WTC11 (cell line): ENCODE measurements at regions not wholly inside any gene's neighbourhood (a gene's known extent, or its start where the extent isn't known, plus 50 kb on each side); places are given as distances from the start of the nearest gene placed in this dataset.

Source experiments
- ATAC-seq: fragments of 200-7000 bp; cut with Tn5 transposase; 2 replicates; pipeline ENCODE4 v1.10.0; 2021; ENCODE audit warnings: mild to moderate bottlenecking, moderate library complexity
- CTCF ChIA-PET: fragments of 300-600 bp; sonication (Branson Sonifier 250); formaldehyde crosslinking; loops from one replicate; lab custom pipeline; 2021; ENCODE audit warnings: antibody characterized with exemption; lab: Charles Lee
- POLR2A ChIA-PET: fragments of 350-600 bp; sonication (Branson Sonifier 250); formaldehyde crosslinking; loops from one replicate; lab custom pipeline; 2021; ENCODE audit warnings: antibody characterized with exemption; lab: Charles Lee
- DNase-seq: peaks from one replicate; pipeline ENCODE4 v3.0.0; 2021; ENCODE audit warnings: low spot score
- H3K27ac Mint-ChIP-seq: 2 replicates; pipeline ENCODE4 v1.8.0; 2021; ENCODE audit warnings: mixed read lengths
- H3K27me3 Mint-ChIP-seq: 2 replicates; pipeline ENCODE4 v1.8.0; 2021; ENCODE audit warnings: low read depth, mild to moderate bottlenecking, moderate library complexity, mixed read lengths
- H3K36me3 Mint-ChIP-seq: 2 replicates; pipeline ENCODE4 v1.8.0; 2021; ENCODE audit warnings: mixed read lengths
- H3K4me1 Mint-ChIP-seq: 2 replicates; pipeline ENCODE4 v1.8.0; 2022; ENCODE audit warnings: mixed read lengths
- H3K4me3 Mint-ChIP-seq: 2 replicates; pipeline ENCODE4 v1.8.0; 2021; ENCODE audit warnings: mild to moderate bottlenecking, moderate library complexity, mixed read lengths
- H3K9me3 Mint-ChIP-seq: 2 replicates; pipeline ENCODE4 v1.8.0; 2021; ENCODE audit warnings: mixed read lengths
- AR ChIP-seq: fragments of 250-450 bp; sonication (Bioruptor Pico); IDR thresholded peaks from 2 replicates; pipeline ENCODE4 v1.9.0; 2021; ENCODE audit warnings: mild to moderate bottlenecking
- ATF3 ChIP-seq: sonication (generic); formaldehyde crosslinking; conservative IDR thresholded peaks from 2 replicates; pipeline ENCODE4 v1.8.1; 2022; ENCODE audit warnings: mild to moderate bottlenecking, missing genetic modification reagents
- FOXK1 ChIP-seq: sonication (generic); formaldehyde crosslinking; IDR thresholded peaks from 2 replicates; pipeline ENCODE4 v1.8.0; 2022; ENCODE audit warnings: mild to moderate bottlenecking, moderate library complexity, missing genetic modification reagents
- GABPB1 ChIP-seq: sonication (generic); formaldehyde crosslinking; IDR thresholded peaks from 2 replicates; pipeline ENCODE4 v1.8.1; 2023; ENCODE audit warnings: mild to moderate bottlenecking, missing genetic modification reagents
- IRF2 ChIP-seq: sonication (generic); formaldehyde crosslinking; IDR thresholded peaks from 2 replicates; pipeline ENCODE4 v1.8.0; 2022; ENCODE audit warnings: low read depth, missing genetic modification reagents, borderline replicate concordance
- NR3C1 ChIP-seq: sonication (generic); formaldehyde crosslinking; conservative IDR thresholded peaks from 2 replicates; pipeline ENCODE4 v1.8.1; 2023; ENCODE audit warnings: low read depth, mild to moderate bottlenecking, missing genetic modification reagents
- SOX15 ChIP-seq: fragments of 250-450 bp; sonication (Bioruptor Pico); IDR thresholded peaks from 2 replicates; pipeline ENCODE4 v1.9.0; 2021; ENCODE audit warnings: mild to moderate bottlenecking
- TEAD4 ChIP-seq: sonication (generic); formaldehyde crosslinking; IDR thresholded peaks from 2 replicates; pipeline ENCODE4 v1.8.0; 2022; ENCODE audit warnings: mild to moderate bottlenecking, missing genetic modification reagents
- TP53 ChIP-seq: sonication (generic); formaldehyde crosslinking; IDR thresholded peaks from 2 replicates; pipeline ENCODE4 v1.8.1; 2023; ENCODE audit warnings: mild to moderate bottlenecking, missing genetic modification reagents
- ZNF121 ChIP-seq: sonication (generic); formaldehyde crosslinking; IDR thresholded peaks from 2 replicates; pipeline ENCODE4 v1.8.0; 2023; ENCODE audit warnings: missing genetic modification reagents
- ZNF281 ChIP-seq: sonication (generic); formaldehyde crosslinking; IDR thresholded peaks from 2 replicates; pipeline ENCODE4 v1.8.0; 2023; ENCODE audit warnings: mild to moderate bottlenecking, missing genetic modification reagents
- ZNF317 ChIP-seq: sonication (generic); formaldehyde crosslinking; IDR thresholded peaks from 2 replicates; pipeline ENCODE4 v1.8.1; 2023; ENCODE audit warnings: low read depth, mild to moderate bottlenecking, moderate library complexity, missing genetic modification reagents, borderline replicate concordance
- ZNF416 ChIP-seq: fragments of 250-450 bp; sonication (Bioruptor Pico); IDR thresholded peaks from 2 replicates; pipeline ENCODE4 v1.9.0; 2021; ENCODE audit warnings: mild to moderate bottlenecking, inconsistent platforms
- TF ChIP-seq, protein P1 (sequence below): sonication (generic); formaldehyde crosslinking; conservative IDR thresholded peaks from 2 replicates; pipeline ENCODE4 v1.8.1; 2023; ENCODE audit warnings: mild to moderate bottlenecking, low read depth, missing genetic modification reagents, moderate library complexity

- ATAC-seq = no peak
- no peaks in the 10 kb centered on the region for H3K36me3 Mint-ChIP-seq
- CTCF ChIA-PET = no interaction called here
These were observed 894.4 kb upstream of the PCDH9 start for GRCh38 chr13:68124437-68125086.

DNA sequence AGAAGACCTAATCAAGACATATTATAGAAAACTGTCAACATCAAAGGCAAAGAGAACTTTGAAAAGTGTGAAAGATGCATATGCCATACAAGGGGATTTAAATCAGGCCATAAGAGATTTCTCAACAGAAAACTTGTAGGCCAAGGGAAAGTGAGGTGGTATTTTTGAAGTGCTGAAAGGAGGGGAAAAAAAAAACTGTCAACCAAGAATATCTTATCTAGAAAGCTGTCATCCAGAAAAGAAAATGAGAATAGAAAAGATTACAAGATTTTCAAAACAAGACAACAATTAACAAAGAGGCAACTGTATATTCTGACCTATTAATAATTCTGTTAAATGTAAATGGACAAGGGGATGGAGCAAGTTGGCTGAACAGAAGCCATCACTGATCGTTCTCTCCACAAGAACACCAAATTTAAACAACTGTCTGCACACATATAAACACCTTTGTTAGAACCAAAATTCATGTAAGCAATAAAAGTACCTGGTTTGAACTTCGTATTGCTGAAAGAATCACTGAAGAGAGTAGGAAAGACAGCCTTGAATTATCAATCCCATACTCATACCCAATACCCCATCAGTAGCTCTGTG, 880.1 kb upstream of the PCDH9 start:
- POLR2A ChIA-PET = interaction anchor here (0.6 kb wide), 1 partner anchor 33 kb away, joined by 3 read pairs; no protein-coding TSS in a partner anchor
- DNase-seq = no peak
- Mint-ChIP-seq H3K36me3 (peaks cover 38% of the 10 kb centered on the region), H3K9me3 (peaks cover 68% of the 10 kb centered on the region), H3K27me3 (no peaks in the 10 kb centered on the region), H3K4me3 (no peak overlapping the region), H3K27ac (no peak overlapping the region), H3K4me1 (peaks cover 12% of the 10 kb centered on the region)
- CTCF ChIA-PET = no interaction called here
- TF ChIP-seq FOXK1 (CRISPR knock-in tag) (no peak), NR3C1 (CRISPR knock-in tag) (no peak), TEAD4 (CRISPR knock-in tag) (no peak), IRF2 (CRISPR knock-in tag) (no peak), ZNF416 (no peak), SOX15 (CRISPR knock-in tag) (no peak), GABPB1 (CRISPR knock-in tag) (no peak)
- ATAC-seq = no peak

More at GRCh38 chr13:68124437-68125086, 894.4 kb upstream of the PCDH9 start:
- no peaks in the 10 kb centered on the region for H3K4me1 Mint-ChIP-seq
- DNase-seq = no peak
- TF ChIP-seq, protein P1, sequence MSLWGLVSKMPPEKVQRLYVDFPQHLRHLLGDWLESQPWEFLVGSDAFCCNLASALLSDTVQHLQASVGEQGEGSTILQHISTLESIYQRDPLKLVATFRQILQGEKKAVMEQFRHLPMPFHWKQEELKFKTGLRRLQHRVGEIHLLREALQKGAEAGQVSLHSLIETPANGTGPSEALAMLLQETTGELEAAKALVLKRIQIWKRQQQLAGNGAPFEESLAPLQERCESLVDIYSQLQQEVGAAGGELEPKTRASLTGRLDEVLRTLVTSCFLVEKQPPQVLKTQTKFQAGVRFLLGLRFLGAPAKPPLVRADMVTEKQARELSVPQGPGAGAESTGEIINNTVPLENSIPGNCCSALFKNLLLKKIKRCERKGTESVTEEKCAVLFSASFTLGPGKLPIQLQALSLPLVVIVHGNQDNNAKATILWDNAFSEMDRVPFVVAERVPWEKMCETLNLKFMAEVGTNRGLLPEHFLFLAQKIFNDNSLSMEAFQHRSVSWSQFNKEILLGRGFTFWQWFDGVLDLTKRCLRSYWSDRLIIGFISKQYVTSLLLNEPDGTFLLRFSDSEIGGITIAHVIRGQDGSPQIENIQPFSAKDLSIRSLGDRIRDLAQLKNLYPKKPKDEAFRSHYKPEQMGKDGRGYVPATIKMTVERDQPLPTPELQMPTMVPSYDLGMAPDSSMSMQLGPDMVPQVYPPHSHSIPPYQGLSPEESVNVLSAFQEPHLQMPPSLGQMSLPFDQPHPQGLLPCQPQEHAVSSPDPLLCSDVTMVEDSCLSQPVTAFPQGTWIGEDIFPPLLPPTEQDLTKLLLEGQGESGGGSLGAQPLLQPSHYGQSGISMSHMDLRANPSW (CRISPR knock-in tag) = no peak
- TF ChIP-seq AR (CRISPR knock-in tag) (no peak), ZNF317 (CRISPR knock-in tag) (no peak), ZNF121 (CRISPR knock-in tag) (no peak), TP53 (CRISPR knock-in tag) (no peak), ATF3 (CRISPR knock-in tag) (no peak), ZNF281 (CRISPR knock-in tag) (no peak), GABPB1 (CRISPR knock-in tag) (no peak)
- H3K9me3 Mint-ChIP-seq = no peaks in the 10 kb centered on the region; the same call in 1 of the 2 replicates
- POLR2A ChIA-PET = no interaction called here
- H3K27ac Mint-ChIP-seq = no peak overlapping the region
- no peak overlapping the region for H3K4me3 Mint-ChIP-seq
- H3K27me3 Mint-ChIP-seq = no peaks in the 10 kb centered on the region
